ENCODE measurements at regions not wholly inside any gene's neighbourhood (a gene's known extent, or its start where the extent isn't known, plus 50 kb on each side); places are given as distances from the start of the nearest gene placed in this dataset.

GRCh38 chr2:48841126-48841525, 85.6 kb upstream of the LHCGR start:
- Histone ChIP-seq H3K27me3 (no peaks in the 10 kb centered on the region), H3K9me3 (peaks cover 0 to 7% (median 0%) of the 10 kb centered on the region in 4 donors), H3K4me3 (no peak overlapping the region), H3K4me1 (no peaks in the 10 kb centered on the region), H3K27ac (no peak overlapping the region), H3K36me3 (no peaks in the 10 kb centered on the region)
- intact Hi-C loops (cut with DNase I; ENCODE audit: low total_unique reads): no loop called here
- no peak for DNase-seq
- WGBS, 5 donors: 90 to 98% (median 95%) methylated on average over 2 of the region's 2 CpGs
- TF ChIP-seq POLR2A (IDR thresholded peaks at IDR 0.05) (no peak), POLR2AphosphoS5 (IDR thresholded peaks at IDR 0.05) (no peak), CTCF (IDR thresholded peaks at IDR 0.05) (no peak)

DNA sequence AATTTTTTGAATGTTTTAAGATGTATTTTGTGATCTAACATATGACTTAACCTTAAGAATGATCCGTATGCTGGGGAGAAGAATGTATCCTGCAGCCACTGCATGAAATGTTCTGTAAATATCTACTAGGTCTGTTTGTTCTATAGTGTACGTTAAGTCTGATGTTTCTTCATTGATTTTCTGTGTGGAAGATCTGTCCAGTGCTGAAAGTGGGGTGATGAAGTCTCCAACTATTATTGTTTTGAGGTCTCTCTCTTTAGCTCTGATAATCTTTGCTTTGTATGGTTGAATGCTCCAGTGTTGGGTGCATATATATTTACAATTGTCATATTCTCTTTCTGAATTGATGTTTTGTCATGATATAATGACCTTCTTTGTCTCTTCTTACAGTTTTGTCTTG, 82.5 kb upstream of the LHCGR start:
- WGBS, 5 donors: 39 to 58% (median 42%) methylated on average over 2 of the region's 2 CpGs
- H3K27ac ChIP-seq: no peak overlapping the region

GRCh38 chr2:48829569-48829968, 74.0 kb upstream of the LHCGR start:
- Histone ChIP-seq H3K9me3 (peaks cover 0 to 21% (median 5%) of the 10 kb centered on the region in 4 donors), H3K4me3 (no peak overlapping the region), H3K27ac (no peak overlapping the region), H3K4me1 (no peaks in the 10 kb centered on the region), H3K27me3 (peaks cover 0 to 7% (median 0%) of the 10 kb centered on the region in 3 donors), H3K36me3 (no peaks in the 10 kb centered on the region)
- no peak for DNase-seq
- intact Hi-C loops (cut with DNase I; ENCODE audit: low total_unique reads): no loop called here
- TF ChIP-seq POLR2AphosphoS5 (IDR thresholded peaks at IDR 0.05) (no peak), POLR2A (IDR thresholded peaks at IDR 0.05) (no peak), CTCF (IDR thresholded peaks at IDR 0.05) (no peak), EP300 (IDR thresholded peaks at IDR 0.05) (no peak)

More for the DNA sequence above, 82.5 kb upstream of the LHCGR start:
- Histone ChIP-seq H3K4me3 (no peak overlapping the region), H3K27me3 (no peaks in the 10 kb centered on the region), H3K9me3 (peaks cover 0 to 24% (median 11%) of the 10 kb centered on the region in 4 donors), H3K4me1 (no peaks in the 10 kb centered on the region), H3K36me3 (no peaks in the 10 kb centered on the region)
- no peak for TF ChIP-seq POLR2A (IDR thresholded peaks at IDR 0.05)
- TF ChIP-seq POLR2AphosphoS5 (IDR thresholded peaks at IDR 0.05): no peak
- no peak for TF ChIP-seq EP300 (IDR thresholded peaks at IDR 0.05)
- no peak for TF ChIP-seq CTCF (IDR thresholded peaks at IDR 0.05)
- intact Hi-C loops (cut with DNase I; ENCODE audit: low total_unique reads): no loop called here
- DNase-seq: no peak

- peaks cover 0 to 7% (median 0%) of the 10 kb centered on the region in 3 donors for H3K27me3 ChIP-seq
- intact Hi-C loops (cut with DNase I; ENCODE audit: low total_unique reads): no loop called here
- no peak for TF ChIP-seq CTCF (IDR thresholded peaks at IDR 0.05)
- no peak for TF ChIP-seq EP300 (IDR thresholded peaks at IDR 0.05)
- TF ChIP-seq POLR2A (IDR thresholded peaks at IDR 0.05): no peak
- no peak for TF ChIP-seq POLR2AphosphoS5 (IDR thresholded peaks at IDR 0.05)
- no peaks in the 10 kb centered on the region for H3K36me3 ChIP-seq
- H3K4me1 ChIP-seq: no peaks in the 10 kb centered on the region
- peaks cover 0 to 15% (median 5%) of the 10 kb centered on the region in 4 donors for H3K9me3 ChIP-seq
- no peak overlapping the region for H3K27ac ChIP-seq
- no peak for DNase-seq
- no peak overlapping the region for H3K4me3 ChIP-seq
Observed at GRCh38 chr2:48829036-48829435, 73.5 kb upstream of the LHCGR start.

Data from stomach (tissue), 8 donors.